Progenitor cell of endocrine pancreas (in vitro differentiated cells): ENCODE measurements at regions not wholly inside any gene's neighbourhood (a gene's known extent, or its start where the extent isn't known, plus 50 kb on each side); places are given as distances from the start of the nearest gene placed in this dataset.
"Not testable (repeated sequence)": the region's sequence is repeated elsewhere in the genome, so short reads cannot be mapped to it uniquely, and the experiment has no call there.

Experiments used
- DNase-seq: peaks from one replicate; pipeline ENCODE4 v3.0.0; 2021; ENCODE audit warnings: low spot score; ENCODE audit not compliant: unreplicated experiment
- H3K27ac Mint-ChIP-seq: 2 replicates; pipeline ENCODE4 v1.8.0; 2021; ENCODE audit warnings: mild to moderate bottlenecking, moderate library complexity, mixed read lengths
- H3K27me3 Mint-ChIP-seq: 2 replicates; pipeline ENCODE4 v1.8.0; 2021; ENCODE audit warnings: mixed read lengths
- H3K36me3 Mint-ChIP-seq: 2 replicates; pipeline ENCODE4 v1.8.0; 2022; ENCODE audit warnings: mixed read lengths; ENCODE audit not compliant: insufficient read depth
- H3K4me1 Mint-ChIP-seq: 2 replicates; pipeline ENCODE4 v1.8.0; 2021; ENCODE audit warnings: low read depth, mixed read lengths
- H3K4me3 Mint-ChIP-seq: 2 replicates; pipeline ENCODE4 v1.8.0; 2021; ENCODE audit warnings: low read depth, mild to moderate bottlenecking, moderate library complexity, mixed read lengths
- H3K9me3 Mint-ChIP-seq: 2 replicates; pipeline ENCODE4 v1.8.0; 2021; ENCODE audit warnings: low read depth, mixed read lengths
- CTCF ChIP-seq: fragments of 200-600 bp; sonication (generic); IDR thresholded peaks from one replicate; pipeline ENCODE4 v1.5.0; 2021; ENCODE audit warnings: antibody characterized with exemption, mild to moderate bottlenecking; ENCODE audit not compliant: unreplicated experiment

DNA sequence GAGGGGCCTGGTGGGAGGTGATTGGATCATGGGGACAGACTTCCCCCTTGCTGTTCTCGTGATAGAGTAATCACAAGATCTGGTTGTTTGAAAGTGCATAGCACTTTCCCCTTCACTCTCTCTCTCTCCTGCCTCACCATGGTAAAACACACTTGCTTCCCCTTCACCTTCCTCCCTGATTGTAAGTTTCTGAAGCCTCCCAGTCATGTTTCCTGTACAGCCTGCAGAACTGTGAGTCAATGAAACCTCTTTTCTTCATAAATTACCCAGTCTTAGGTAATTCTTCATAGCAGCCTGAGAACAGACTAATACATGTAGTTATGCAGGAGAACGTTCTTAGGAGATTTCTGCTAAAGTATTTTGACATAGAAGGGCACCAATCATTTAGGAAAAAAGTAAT lies 59.9 kb upstream of the FBXO28 start:
- H3K27me3 Mint-ChIP-seq, result peaks cover 8% of the 10 kb centered on the region
- no peaks in the 10 kb centered on the region for H3K36me3 Mint-ChIP-seq
- no peak for TF ChIP-seq CTCF
- no peak overlapping the region for H3K4me3 Mint-ChIP-seq
- DNase-seq, result no peak
- peaks cover 2% of the 10 kb centered on the region for H3K9me3 Mint-ChIP-seq
- no peak overlapping the region for H3K27ac Mint-ChIP-seq
- peaks cover 2% of the 10 kb centered on the region for H3K4me1 Mint-ChIP-seq

GRCh38 chr1:224053456-224053855 lies 60.5 kb upstream of the FBXO28 start:
- H3K4me1 Mint-ChIP-seq, result peaks cover 2% of the 10 kb centered on the region
- no peak overlapping the region for H3K4me3 Mint-ChIP-seq
- no peak for DNase-seq
- TF ChIP-seq CTCF, result no peak
- peaks cover 8% of the 10 kb centered on the region for H3K27me3 Mint-ChIP-seq
- H3K36me3 Mint-ChIP-seq, result no peaks in the 10 kb centered on the region
- no peaks in the 10 kb centered on the region for H3K9me3 Mint-ChIP-seq
- H3K27ac Mint-ChIP-seq, result no peak overlapping the region

DNA sequence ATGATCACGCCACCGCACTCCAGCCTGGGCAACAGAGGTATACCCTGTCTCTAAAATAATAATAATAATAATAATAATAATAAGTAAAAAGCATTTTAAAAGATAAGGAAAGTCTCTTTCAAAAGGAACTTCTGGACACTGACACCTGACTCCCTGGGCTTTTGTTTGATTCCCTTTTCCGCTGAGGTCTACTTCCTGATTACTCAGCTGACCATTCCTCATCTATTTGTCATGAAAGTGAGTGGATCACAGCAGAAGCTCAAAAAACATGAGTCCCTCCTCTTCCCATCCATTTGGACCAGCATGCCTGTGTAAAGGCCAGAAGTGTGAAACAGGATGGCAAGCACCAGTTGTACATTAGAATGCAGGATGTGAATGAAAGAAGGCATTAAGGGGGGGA lies 61.1 kb upstream of the FBXO28 start:
- Mint-ChIP-seq H3K9me3 (peaks cover 4% of the 10 kb centered on the region), H3K36me3 (no peaks in the 10 kb centered on the region), H3K4me3 (no peak overlapping the region), H3K27ac (no peak overlapping the region), H3K27me3 (peaks cover 8% of the 10 kb centered on the region), H3K4me1 (peaks cover 2% of the 10 kb centered on the region)
- no peak for TF ChIP-seq CTCF
- DNase-seq, result no peak

GRCh38 chr1:224051782-224052181 lies 62.1 kb upstream of the FBXO28 start:
- H3K36me3 Mint-ChIP-seq, DNase-seq, H3K27ac Mint-ChIP-seq, H3K27me3 Mint-ChIP-seq, H3K9me3 Mint-ChIP-seq, H3K4me3 Mint-ChIP-seq, H3K4me1 Mint-ChIP-seq: not testable (repeated sequence)

GRCh38 chr1:224051086-224051406 lies 62.9 kb upstream of the FBXO28 start:
- H3K27me3 Mint-ChIP-seq, result peaks cover 8% of the 10 kb centered on the region
- no peak for DNase-seq
- H3K4me1 Mint-ChIP-seq, result no peaks in the 10 kb centered on the region
- no peak overlapping the region for H3K4me3 Mint-ChIP-seq
- H3K27ac Mint-ChIP-seq, result no peak overlapping the region
- TF ChIP-seq CTCF, result no peak
- H3K36me3 Mint-ChIP-seq, result no peaks in the 10 kb centered on the region
- peaks cover 6% of the 10 kb centered on the region for H3K9me3 Mint-ChIP-seq

- no peak for DNase-seq
- peaks cover 6% of the 10 kb centered on the region for H3K9me3 Mint-ChIP-seq
- TF ChIP-seq CTCF, result no peak
- no peak overlapping the region for H3K27ac Mint-ChIP-seq
- H3K4me1 Mint-ChIP-seq, result no peaks in the 10 kb centered on the region
- H3K27me3 Mint-ChIP-seq, result peaks cover 5% of the 10 kb centered on the region
- H3K4me3 Mint-ChIP-seq, result no peak overlapping the region
- H3K36me3 Mint-ChIP-seq, result no peaks in the 10 kb centered on the region
Measured at GRCh38 chr1:224047538-224047937, 66.4 kb upstream of the FBXO28 start.
